ENCODE measurements at regions not wholly inside any gene's neighbourhood (a gene's known extent, or its start where the extent isn't known, plus 50 kb on each side); places are given as distances from the start of the nearest gene placed in this dataset.

- DNase-seq: no peak
Observed at GRCh38 chr15:91476861-91477260, 376.6 kb upstream of the SLCO3A1 start.

- DNase-seq: no peak
Observed at GRCh38 chr15:91478717-91479191, 374.8 kb upstream of the SLCO3A1 start.

- no peak for DNase-seq
Observed at GRCh38 chr15:91480426-91480825, 373.1 kb upstream of the SLCO3A1 start.

- no peak for DNase-seq
Observed at GRCh38 chr15:91482799-91483198, 370.7 kb upstream of the SLCO3A1 start.

GRCh38 chr15:91484141-91484540 is 369.4 kb upstream of the SLCO3A1 start:
- DNase-seq: no peak

- no peak for DNase-seq
Observed at GRCh38 chr15:91488452-91488851, 365.1 kb upstream of the SLCO3A1 start.

- DNase-seq: no peak
Observed at GRCh38 chr15:91490211-91490610, 363.3 kb upstream of the SLCO3A1 start.

- no peak for DNase-seq
Observed at GRCh38 chr15:91491101-91491950, 362.2 kb upstream of the SLCO3A1 start.

GRCh38 chr15:91496754-91497691 is 356.5 kb upstream of the SLCO3A1 start:
- no peak for DNase-seq

GRCh38 chr15:91498046-91498748 is 355.3 kb upstream of the SLCO3A1 start:
- DNase-seq: no peak

GRCh38 chr15:91498749-91499062 is 354.8 kb upstream of the SLCO3A1 start:
- no peak for DNase-seq

- no peak for DNase-seq
Observed at GRCh38 chr15:91499774-91500383, 353.6 kb upstream of the SLCO3A1 start.

GRCh38 chr15:91508633-91509032 is 344.9 kb upstream of the SLCO3A1 start:
- no peak for DNase-seq

GRCh38 chr15:91514147-91514546 is 339.4 kb upstream of the SLCO3A1 start:
- DNase-seq: no peak

GRCh38 chr15:91515188-91515754 is 338.2 kb upstream of the SLCO3A1 start:
- no peak for DNase-seq

- DNase-seq: no peak
Observed at GRCh38 chr15:91516866-91517265, 336.6 kb upstream of the SLCO3A1 start.

GRCh38 chr15:91517491-91518200 is 335.9 kb upstream of the SLCO3A1 start:
- DNase-seq: no peak

GRCh38 chr15:91520850-91521249 is 332.7 kb upstream of the SLCO3A1 start:
- no peak for DNase-seq

- DNase-seq: no peak
Observed at GRCh38 chr15:91521548-91521947, 332.0 kb upstream of the SLCO3A1 start.

GRCh38 chr15:91521996-91522395 is 331.5 kb upstream of the SLCO3A1 start:
- DNase-seq: no peak

GRCh38 chr15:91522605-91523332 is 330.7 kb upstream of the SLCO3A1 start:
- DNase-seq: no peak
